PFSK-1 (cell line): ENCODE measurements at regions not wholly inside any gene's neighbourhood (a gene's known extent, or its start where the extent isn't known, plus 50 kb on each side); places are given as distances from the start of the nearest gene placed in this dataset.

Experiments
- FOXP2 ChIP-seq: optimal IDR thresholded peaks from 2 replicates; pipeline ENCODE3; 2011; ENCODE audit warnings: borderline replicate concordance, control low read depth, inconsistent platforms; ENCODE audit not compliant: insufficient read depth; ENCODE audit errors: extremely low read length, extremely low read depth
- POLR2AphosphoS5 ChIP-seq: IDR thresholded peaks from 2 replicates; pipeline ENCODE4 v1.6.1; 2012; ENCODE audit warnings: low read depth, mild to moderate bottlenecking, control low read depth, low read length, moderate library complexity
- REST ChIP-seq, 2 experiments: IDR thresholded peaks; 2 replicates each; pipeline versions ENCODE4 v1.6.1 to v1.8.0; 2011 to 2012; ENCODE audit warnings: low read depth in 2 of 2, low read length in 2 of 2, control low read depth in 1 of 2, inconsistent platforms in 1 of 2, mild to moderate bottlenecking in 1 of 2, moderate library complexity in 1 of 2; ENCODE audit not compliant: insufficient read depth in 1 of 2
- SIN3A ChIP-seq: IDR thresholded peaks from 2 replicates; pipeline ENCODE4 v1.6.1; 2012; ENCODE audit warnings: mild to moderate bottlenecking, low read length, moderate library complexity, borderline replicate concordance; ENCODE audit not compliant: insufficient read depth

DNA sequence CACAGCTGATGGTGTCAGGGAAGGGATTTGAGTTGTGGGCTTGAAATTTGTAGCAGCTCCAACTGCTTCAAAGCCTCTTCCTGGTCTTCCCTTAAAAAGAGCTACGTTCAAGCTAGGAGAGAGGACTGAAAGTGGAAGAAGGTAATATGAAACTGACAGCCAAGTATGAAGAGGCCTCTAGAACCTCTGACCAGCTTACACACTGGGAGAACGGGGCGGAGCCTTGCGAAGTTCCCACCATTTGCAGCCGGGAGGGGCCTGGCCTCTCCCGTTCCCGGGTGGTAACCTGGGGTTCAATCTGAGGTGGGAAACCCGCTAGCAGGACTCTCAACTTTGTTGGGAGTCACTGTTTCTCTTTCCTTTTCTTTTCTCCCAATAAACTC is 97.8 kb upstream of the PDE10A start:
- TF ChIP-seq SIN3A (no peak), POLR2AphosphoS5 (no peak), REST (IDR thresholded peaks at IDR 0.05; ENCODE audit: insufficient read depth in 1 of 2, low read depth in 2 of 2, low read length in 2 of 2) (no peak), FOXP2 (no peak)
